Bone marrow (tissue), 2 donors: ENCODE measurements at regions not wholly inside any gene's neighbourhood (a gene's known extent, or its start where the extent isn't known, plus 50 kb on each side); places are given as distances from the start of the nearest gene placed in this dataset.

Experiments
- DNase-seq, 2 donors: peaks; one replicate each; lab custom pipeline; 2025; lab: John Stamatoyannopoulos, UW

DNA sequence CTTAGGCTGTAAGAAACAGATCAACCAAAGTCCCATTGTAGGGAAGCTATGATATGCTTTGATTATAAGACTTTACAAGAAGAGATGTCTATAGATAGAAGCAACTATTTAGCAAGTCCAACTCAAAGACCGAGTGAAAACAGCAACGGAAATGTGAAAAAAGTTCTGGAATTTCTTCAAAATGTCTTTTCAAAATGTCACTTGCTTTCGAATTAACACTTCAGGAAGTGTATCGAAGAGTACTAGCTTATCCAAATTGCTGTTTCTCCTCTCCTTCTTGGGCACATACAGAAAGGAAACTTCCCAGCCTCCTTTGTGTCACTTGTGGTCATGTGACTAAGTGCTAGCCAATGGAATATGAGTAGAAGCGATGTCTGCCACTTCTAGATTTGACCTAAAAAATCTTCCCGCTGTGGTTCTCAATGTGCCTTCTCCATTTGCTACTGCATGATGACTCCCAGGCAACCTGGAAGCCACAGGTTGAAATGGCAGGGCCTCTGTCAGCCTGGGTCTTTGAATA is 89.9 kb downstream of the TSEN15 start:
- DNase-seq = no peak

DNA sequence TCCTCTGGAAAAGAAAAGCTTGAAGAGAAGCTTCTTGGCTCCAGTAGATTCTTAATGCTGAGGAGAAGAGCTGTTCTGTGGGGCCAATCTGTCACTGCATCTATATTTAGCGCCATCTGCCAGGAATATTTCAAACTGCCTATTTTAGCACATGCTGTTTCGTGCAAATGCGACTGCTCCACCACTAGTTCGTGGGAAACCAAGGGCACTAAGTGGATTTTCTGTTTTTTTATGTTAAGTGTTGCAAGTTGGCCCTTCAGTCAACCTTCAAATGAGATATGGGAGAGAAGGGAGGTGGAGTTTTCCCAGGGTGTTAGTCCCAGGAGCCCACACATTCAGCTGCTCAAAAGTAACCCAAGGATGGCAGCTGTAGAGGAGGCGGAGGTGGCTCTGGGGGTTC is 91.9 kb downstream of the TSEN15 start:
- no peak for DNase-seq

DNA sequence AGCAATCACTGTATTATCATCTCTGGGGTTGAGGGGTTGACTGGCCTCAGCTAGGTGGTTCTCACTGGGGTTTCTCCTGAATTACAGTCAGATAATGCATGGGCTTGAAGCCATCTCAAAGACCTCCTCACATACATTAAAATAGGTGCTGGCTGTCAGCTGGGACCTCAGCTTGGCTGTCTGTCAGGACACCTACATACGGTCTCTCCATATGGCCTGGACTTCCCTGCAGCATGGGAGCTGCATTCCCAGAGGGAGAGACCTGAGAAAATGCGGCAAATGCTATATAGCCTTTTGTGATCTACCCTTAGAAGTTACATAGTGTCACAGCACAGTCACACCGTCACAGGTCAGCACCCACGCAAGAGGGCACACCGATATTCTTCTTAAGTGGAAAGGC is 93.6 kb downstream of the TSEN15 start:
- no peak for DNase-seq

DNA sequence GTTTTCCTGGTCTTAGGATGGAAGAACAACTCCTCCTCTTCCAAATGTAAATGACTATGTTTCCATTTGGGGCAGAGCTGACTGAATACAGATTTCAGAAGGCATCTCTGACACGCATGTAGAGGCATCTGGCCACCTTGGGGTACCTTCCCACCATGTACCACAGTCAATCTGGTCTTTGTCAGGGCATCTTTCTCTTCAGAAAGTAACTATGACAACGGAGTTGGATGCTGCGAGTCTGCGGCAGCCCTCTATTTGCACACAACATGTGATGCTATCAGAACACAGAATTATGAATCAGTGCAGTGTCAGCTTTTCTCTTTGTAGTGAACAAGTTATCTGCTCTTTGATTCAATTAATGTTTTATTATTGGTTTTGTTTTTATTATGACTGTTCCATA is 94.7 kb downstream of the TSEN15 start:
- no peak for DNase-seq

DNA sequence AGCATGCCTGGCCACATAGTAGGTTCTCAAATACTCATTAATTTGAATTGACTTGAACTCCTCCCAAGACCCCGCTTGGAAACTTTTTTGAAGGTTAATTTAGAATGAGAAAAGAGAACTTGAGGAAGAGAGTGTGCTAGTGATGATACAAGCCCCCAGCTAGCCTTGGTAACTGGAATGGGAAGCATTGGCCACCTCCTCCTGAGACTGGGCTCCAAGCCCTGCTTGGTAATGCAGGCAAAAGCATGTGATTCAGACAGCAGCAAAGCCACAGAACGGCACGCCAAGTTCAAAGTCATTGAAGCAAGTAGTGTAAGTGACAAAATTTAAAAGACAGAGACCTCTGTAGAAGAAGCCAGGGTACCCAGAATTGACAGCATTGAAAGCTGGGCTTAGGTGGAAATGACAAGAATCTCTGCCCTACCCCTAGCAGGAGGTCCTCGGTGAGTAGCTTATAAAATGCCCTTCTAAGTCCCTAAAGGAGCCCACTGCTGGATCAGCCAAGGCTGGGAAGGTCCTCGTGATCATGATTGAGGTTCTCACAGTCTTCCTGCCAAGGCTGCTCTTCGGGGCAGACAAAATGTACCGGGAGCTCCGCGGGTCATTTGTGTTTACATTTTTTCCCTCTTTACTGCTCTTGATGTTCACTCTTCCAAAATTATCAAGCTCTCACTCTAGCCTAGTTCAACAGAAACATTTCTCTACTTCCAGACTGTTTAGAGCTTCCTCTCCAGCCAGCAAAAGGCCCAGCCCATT is 99.4 kb downstream of the TSEN15 start:
- no peak for DNase-seq

DNA sequence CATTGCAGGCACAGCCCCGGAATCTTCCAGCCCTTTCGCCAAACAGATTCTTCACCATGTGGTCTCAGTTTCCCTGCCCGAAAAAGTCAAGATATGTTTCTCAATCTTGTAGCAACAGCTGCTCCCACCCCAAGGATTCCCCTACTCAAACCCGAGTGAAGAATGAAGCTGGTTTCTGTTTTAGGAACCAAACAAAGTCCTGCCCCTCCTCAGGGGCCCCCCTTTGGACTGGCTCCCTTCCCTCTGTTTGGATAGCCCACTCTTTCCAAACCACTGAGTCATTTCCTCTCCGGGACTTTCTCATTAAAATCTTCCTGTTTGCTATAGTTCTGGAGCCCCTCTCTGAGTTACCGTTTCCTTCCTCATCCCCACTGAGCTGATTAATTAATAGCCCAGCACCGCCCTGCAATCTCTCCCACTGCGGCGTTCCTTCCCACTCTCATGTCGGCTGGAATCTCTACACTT is 100.9 kb downstream of the TSEN15 start:
- peak; percentile 63 to 85 for DNase-seq

DNA sequence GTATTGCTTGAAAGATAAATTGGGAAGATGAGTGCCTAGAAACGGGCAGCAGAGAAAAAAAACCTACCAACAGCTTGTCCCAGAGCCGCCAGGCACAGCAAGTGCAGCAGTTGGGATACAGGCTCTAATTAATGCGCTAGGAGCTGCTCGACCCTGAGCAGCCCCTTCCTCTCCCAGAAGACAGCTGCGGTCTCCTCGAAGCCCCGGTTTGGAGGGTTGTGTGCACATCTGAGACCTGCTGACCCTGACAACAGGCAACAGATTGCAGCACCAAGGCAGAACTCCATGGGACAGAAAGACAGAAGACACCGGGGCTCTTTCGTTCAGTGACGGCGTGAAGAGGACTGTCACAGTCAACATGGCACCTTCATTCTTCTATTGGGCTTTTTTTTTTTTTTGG is 101.4 kb downstream of the TSEN15 start:
- DNase-seq = no peak

DNA sequence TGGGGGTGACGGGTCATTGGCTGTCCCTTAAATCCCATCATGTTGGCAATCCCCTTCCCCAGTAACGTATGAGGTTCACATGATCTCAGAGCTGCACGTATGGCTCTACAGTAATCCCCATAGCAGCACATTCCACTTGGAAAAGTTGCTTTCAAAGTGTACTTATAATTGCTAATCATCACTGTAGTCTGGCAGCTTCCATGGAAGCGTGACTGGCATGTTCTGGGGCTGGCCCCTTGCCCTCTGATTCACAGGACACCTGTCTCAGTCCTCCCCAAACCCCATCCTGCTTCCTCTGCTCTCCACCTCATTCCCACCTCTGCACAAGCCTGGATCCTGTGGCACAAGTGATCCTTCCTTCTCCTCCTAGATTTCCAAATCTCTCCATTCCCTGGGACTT is 102.2 kb downstream of the TSEN15 start:
- DNase-seq = no peak

DNA sequence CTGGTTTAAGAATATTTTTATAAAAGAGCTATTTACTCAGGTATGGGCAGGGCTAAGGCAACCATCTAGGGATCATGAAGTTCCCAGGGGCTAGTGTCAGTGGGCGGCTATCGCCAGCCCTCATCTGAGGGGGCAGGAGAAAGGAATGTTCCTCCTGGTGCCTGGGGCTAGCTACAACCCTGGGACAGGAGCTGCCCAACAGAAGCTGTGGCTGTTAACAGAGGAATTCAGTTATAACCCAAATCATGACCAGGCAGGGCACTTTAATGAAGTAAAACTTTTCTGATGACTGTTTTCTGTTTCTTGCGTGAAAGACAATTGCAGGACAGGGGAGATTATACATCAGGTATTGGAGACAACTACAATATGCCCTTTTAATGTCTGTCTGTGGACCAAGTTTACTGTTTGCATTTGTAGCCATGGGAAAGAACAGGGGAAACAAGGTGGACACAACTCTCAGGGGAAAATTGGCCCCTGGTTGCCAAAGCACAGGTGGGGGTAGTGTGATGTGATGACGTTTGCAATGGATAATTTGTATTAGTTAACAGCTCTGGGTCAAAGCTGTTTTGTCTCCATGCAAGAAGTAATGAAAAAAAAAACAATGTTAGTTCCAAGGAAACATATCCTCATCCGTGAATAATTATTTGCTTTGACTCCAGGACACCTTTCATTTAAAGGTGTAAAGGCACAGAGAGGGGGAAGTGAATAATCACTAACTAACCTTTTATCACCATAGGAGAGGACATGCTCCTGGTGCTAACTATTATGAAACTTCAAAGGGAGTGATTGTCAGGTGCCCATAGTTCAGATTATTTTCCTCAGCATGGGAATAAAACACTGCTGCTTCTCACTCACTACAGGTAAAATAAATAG is 105.2 kb downstream of the TSEN15 start:
- no peak for DNase-seq

DNA sequence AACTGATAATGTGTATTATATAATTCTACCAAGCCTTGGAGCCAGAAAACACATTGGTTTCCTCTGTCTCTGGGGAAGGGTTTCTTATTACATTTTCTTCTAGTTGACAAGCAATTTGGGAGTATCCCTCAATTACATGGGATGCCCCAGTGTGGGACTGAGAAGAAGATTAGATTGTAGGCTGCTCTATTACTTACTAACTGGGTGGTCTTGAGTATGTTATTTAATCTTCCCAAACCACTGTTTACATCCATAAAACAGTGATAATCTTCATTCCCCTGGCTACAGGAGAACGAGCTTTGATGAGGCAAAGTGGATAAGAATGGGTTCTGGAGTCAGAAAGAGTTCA is 105.8 kb downstream of the TSEN15 start:
- no peak for DNase-seq

DNA sequence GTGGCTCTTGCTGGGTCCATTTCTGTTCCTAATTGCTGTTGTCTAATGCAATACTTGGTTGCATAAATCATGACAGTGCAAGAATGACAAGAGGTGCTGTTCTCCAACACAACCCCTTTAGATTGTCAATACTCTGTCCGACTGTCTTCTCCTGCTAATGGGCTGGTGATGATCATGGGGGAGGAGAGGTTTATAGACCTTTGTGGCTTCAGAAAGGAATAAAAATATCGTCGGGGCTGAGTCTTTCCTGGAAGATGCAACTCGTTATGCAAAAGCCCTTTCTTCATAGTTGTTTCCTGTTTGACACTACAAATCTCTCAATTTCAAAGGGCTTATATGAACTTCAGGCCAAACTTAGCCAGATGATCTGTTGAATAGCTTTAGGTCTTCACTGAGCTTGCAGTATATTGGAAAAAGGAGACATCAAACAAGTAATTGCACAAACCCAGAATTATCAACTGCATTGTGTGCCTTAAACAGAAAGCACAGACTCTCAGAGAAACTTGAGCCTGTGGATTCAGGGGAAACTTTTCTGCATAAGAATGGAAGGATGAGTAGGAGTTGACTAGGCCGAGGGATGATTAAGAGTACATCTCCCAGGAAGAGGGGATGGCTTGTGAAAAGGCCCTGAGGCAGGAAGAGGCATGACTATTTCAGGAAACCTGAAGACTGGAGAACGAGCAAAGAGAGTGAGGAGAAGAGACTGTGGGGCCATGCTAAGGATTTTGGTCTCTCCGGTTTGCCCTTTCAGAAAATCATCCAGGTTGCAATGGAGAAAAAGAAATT is 107.6 kb downstream of the TSEN15 start:
- DNase-seq = no peak

DNA sequence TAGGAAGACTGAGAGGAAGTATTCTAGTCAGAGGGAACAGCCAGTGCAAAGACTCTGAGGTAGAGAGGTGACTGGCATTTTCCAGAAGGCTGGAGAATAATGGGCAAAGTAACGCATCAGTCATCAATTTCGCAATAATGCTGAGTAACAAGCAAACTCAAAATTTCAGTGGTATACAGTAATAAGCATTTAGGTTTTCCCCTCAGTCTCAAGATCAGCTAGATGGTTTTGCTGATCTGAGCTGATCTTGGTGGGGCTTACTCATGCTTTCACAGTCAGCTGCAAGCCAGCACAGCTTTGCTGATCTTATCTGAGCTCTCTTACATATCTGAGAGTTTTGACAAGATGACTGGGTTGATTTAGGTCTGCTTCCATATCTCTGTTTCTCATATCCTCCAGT is 108.7 kb downstream of the TSEN15 start:
- peak in 1 of 2 donors; percentile 85 for DNase-seq

DNA sequence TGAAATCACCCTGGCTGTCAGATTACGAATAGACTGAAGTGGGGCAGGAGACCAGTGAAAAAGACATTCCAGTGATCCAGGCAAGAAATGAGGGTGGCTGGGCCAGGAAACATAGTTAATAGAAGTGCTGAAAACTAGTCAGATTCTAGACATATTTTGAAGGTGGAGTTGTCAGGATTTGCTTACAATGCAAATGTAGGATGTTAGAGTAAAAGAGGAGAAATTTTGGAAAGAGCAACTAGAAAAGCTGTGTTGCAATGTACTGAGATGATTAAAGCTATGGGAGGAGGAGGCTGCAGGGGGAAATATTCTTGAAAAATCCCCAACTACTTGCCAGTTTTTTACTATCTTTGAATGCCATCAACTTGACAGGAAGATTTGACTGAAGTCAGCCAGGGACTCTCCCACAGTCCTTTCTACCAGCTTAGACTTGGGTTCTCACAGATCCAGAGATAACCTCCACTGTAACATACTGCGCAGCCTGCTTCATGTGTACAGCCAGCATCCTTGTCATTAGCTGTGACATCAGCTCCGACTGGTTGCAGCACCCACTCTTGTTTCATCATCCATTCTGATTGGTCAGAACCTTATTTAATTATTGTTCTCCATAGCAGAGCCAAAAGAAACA is 109.7 kb downstream of the TSEN15 start:
- peak in 1 of 2 donors; percentile 22 for DNase-seq

DNA sequence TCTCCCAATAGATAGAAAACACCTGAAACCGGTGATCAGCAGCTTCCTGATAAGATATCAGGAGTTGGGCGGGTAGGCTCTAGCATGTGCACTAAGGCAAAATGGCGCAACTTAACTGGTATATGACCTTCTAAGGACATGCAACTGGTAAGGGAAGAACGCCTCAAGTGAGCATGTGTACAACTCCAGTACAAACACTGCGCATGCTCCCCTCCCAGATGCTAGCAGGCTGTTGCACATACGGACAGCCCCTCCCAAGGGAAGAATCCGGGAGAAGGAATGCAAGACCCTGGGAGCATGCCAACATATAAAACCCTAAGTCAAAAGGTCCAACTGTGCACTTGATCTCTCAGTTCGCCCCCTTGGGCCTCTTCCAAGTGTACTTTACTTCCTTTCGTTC is 110.8 kb downstream of the TSEN15 start:
- DNase-seq = no peak

DNA sequence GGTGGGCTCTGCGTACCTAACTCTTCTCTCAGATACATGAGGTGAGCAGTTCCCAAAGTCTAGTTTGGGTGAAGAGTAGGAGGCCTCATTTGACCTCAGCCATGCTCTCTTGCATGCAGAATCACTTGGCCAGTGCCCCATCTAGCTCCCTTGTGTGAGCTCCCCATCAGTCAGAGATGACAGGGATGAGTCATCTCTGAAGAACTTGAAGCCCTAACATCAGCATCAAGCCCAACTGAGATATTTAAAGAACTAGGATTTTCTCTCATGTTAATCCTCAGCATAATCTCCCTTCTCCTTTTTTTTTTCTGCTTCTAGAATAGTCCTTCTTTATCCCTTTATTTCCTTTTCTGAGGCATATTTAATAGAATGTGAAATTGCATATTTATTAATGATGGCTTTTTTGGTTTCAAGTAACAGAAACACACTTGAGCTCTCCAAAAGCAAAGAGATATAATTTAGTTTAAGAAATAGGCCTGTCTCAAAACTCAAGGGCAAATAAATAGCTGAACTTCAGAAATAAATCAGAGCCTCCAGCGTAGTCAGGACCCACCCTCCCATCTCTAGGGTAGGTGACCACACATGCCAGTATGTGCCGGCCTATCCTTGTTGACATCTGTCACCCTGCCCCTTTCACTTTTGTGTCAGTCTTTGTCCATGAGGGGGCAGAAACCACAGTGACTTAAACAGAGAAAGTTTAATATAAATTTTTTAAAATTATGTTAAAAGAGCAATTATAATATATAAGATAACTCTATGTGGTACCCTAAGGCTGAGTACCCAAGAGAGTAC is 112.3 kb downstream of the TSEN15 start:
- peak in 1 of 2 donors; percentile 31 for DNase-seq

DNA sequence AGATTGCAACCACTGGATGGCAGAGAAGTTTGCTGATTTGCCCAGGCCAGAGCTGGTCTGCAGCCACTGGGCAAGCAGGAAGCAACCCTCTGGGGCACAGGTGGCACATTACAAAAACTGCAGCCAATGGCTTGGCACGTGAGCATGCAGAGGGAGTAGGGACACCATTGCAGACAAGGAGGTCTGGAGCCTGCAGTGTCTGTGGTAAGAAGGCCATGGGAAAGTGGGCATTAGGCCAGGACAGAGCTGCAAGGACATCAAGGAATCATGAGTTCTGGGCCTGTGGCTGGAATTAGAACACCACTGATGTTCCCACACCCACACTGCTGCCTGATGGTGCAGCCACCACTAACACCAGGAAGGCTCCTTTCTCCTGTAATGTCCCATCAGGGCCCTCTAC is 113.0 kb downstream of the TSEN15 start:
- no peak for DNase-seq

DNA sequence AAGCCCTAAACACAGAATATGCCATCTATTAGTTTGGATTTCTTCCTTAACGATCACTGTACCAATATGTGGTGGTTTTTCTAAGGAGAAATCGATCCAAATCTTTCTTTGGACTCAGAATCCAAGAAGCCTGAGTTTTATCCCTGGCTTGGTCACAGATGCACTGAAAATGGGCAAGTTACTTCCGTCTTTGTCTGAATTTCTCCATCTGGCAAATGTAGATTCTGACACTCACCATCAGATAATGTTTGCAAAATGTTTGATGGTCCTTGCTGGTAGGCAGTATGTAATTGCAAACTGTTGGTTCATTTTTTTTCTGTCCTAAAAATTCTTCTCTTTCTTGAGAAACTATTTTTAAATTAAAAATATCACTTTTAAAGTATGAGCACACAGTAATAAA is 115.0 kb downstream of the TSEN15 start:
- no peak for DNase-seq

DNA sequence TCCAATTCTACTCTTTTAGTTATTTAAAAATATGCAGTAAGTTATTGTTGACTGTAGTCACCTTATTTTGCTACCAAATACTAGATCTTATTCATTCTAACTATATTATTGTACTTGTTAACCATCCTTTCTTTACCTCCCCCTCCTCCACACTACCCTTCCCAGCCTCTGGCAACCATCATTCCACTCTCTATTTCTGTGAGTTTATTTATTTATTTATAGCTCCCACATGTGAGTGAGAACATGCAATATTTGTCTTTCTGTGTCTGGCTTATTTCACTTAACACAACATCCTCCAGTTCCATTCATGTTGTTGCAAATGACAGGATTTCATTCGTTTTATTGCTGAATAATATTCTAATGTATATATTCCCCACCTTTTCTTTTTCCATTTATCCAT is 115.8 kb downstream of the TSEN15 start:
- no peak for DNase-seq

DNA sequence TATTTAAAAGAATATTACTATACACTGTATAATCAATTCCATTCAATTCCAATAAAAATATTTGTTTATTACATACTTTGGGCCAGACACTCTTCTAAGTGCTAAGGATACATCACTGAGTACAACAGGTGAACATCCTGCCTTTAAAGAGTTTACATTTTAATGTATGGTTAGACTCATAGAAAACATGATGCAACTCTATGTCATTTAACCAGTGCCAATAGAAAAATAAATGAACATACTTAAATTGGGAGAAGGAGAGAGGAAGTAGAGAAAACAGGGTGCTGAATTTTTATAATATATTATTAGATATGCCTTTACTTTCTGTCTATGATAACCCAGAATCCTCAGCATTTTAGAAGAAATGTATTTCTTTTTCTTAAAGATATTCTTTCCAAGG is 119.2 kb downstream of the TSEN15 start:
- no peak for DNase-seq

DNA sequence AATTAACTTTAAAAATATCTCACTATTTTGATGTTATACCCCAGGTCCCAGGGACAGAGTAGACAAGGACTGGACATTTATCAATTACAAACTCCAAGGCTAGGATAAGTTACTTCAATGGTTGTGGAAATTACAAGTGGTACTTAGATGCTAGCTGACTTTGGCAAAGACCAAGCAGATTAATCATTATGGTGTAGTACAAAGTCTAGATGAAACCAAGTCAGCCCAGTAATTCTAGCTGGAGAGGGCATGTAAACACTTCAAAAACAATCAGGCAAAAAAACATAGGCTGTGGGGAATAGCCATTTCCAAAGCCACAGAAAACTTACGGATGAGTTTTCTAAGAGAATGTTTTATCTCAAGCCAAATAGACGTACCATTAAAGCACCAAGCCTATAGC is 124.5 kb downstream of the TSEN15 start:
- DNase-seq = no peak

DNA sequence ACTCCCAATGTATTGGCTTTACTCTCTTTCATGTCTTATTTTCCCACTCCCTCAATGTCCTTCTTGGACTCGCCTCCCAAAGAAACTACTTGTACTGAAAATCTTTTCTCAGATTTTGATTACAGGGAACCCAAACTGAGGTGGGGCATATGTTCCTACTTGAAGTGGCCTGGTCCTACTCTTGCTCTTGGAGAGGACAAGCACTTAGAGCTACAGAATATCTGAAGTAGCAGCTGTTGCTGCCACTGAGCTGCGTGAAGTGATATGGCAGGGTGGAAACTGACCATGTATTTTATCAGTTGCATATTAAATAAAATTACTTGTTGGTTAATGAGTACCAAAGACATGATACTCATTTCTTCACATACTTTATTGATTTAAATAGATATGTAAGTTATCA is 129.5 kb downstream of the TSEN15 start:
- DNase-seq = no peak
